ENCODE measurements at regions not wholly inside any gene's neighbourhood (a gene's known extent, or its start where the extent isn't known, plus 50 kb on each side); places are given as distances from the start of the nearest gene placed in this dataset.
A peak's percentile ranks its signal among the peaks of the same experiment; 100 is the strongest.

DNA sequence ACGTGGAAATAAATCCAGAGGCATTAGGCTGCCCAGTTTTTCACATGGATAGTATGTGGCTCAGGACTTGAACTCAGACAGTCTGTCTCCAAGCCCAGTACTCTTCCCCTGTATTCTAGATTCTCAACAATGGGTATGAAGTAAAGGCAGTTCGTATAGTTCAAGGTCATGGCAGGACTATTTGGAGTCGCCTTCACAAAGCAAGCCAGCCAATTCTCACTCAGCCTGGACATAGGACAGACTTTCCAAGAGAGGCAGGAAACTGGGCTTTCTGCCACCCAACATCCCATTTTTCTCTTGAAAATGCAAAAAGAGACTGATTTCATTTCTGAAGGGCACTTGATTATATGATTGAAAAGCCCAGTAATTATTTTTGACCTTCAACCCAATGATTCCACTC, 111.0 kb downstream of the EDN1 start:
- Histone ChIP-seq H3K27me3 (ENCODE audit: control insufficient read depth, insufficient read depth, low read length) (no peaks in the 10 kb centered on the region), H3K27ac (ENCODE audit: insufficient read depth, low read length, poor library complexity, severe bottlenecking) (no peak overlapping the region), H3K36me3 (ENCODE audit: control insufficient read depth, insufficient read depth, low read length) (no peaks in the 10 kb centered on the region), H3K4me1 (ENCODE audit: control insufficient read depth, insufficient read depth, low read length, poor library complexity, severe bottlenecking) (no peaks in the 10 kb centered on the region), H3K4me3 (ENCODE audit: low read depth, low read length) (no peak overlapping the region), H3K9me3 (ENCODE audit: control insufficient read depth in 2 of 2, low read length in 2 of 2) (no peaks in the 10 kb centered on the region)
- no peak for ATAC-seq (ENCODE audit: low read depth in 2 of 2)
- H3K27me3 Mint-ChIP-seq, result peaks cover 5% of the 10 kb centered on the region
- no peak overlapping the region for H3K27ac Mint-ChIP-seq
- no peak overlapping the region for H3K4me3 Mint-ChIP-seq
- no peaks in the 10 kb centered on the region for H3K4me1 Mint-ChIP-seq
- H3K36me3 Mint-ChIP-seq, result no peaks in the 10 kb centered on the region
- H3K9me3 Mint-ChIP-seq, result peaks cover 0 to 2% (median 0%) of the 10 kb centered on the region in 7 donors
- no peak for DNase-seq

DNA sequence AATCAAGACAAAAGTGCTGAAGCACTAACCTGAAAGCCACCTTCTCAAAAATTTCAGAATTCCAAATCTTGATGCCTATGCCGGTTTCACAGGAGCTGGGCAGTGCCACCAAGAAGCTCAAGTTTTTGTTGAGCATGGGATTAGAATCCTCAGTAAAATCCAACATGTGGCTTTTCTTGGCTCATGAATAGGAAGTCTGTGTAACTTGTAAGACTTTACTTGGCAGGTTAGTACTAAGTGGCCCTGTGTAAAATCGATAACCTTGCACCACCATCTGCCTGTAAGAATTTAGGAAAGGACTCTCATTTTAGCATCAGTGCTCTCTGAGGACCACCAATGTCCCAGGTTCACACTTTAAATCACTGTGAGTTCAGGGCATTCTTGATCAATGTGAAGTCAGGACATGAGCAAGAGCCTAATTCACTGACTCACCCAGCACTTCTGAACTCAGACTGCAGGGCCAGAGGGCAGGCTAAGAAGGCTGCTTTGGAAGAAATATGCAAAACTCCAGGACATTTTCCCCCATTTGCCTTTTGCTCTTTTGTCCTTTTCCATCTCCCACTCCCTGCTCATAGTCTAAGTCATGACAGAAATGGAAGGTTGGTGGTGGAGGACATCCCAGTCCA, 113.2 kb downstream of the EDN1 start:
- ATAC-seq (ENCODE audit: low read depth in 2 of 2) (no peak), DNase-seq (no peak)
- Mint-ChIP-seq H3K4me1 (no peaks in the 10 kb centered on the region), H3K27me3 (no peaks in the 10 kb centered on the region), H3K36me3 (no peaks in the 10 kb centered on the region), H3K9me3 (no peaks in the 10 kb centered on the region), H3K4me3 (no peak overlapping the region), H3K27ac (no peak overlapping the region)
- Histone ChIP-seq H3K36me3 (ENCODE audit: control insufficient read depth, insufficient read depth, low read length) (no peaks in the 10 kb centered on the region), H3K9me3 (ENCODE audit: control insufficient read depth in 2 of 2, low read length in 2 of 2) (no peaks in the 10 kb centered on the region), H3K4me3 (ENCODE audit: low read depth, low read length) (no peak overlapping the region), H3K27ac (ENCODE audit: insufficient read depth, low read length, poor library complexity, severe bottlenecking) (no peak overlapping the region), H3K4me1 (ENCODE audit: control insufficient read depth, insufficient read depth, low read length, poor library complexity, severe bottlenecking) (no peaks in the 10 kb centered on the region), H3K27me3 (ENCODE audit: control insufficient read depth, insufficient read depth, low read length) (no peaks in the 10 kb centered on the region)

DNA sequence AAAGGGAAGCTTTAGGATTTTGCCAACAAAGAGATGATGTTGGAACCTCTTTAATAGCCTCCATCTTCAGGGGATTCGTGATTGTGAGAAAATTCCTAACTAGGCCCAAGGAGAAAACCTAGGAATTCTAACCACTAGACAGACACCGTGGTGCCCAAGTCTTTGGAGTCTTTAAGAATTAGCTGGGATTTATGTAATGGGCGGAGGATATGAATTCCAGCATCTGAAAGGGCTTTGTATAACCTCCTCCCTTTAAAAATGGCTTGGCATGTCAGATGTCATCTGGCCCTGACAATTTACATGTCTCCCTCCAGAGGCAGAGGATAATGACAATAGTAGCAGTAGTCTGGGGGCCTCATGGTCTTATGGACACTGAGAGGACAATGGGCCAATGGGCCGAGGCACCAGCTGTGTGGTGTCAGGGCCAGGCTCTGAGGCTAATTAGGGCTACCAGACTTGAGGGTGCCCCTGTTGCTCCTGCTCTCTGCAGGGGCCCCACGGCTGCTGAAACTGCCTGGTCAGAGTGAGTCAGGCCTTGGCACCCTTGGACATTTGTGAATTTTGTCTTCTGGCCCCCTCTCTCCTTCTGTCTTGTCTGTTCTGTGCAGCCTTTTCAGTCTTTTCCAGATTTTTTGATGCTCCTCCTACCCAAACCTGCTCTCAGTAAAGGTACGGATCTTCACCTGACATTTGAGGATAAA, 113.9 kb downstream of the EDN1 start:
- Histone ChIP-seq H3K27ac (ENCODE audit: insufficient read depth, low read length, poor library complexity, severe bottlenecking) (no peak overlapping the region), H3K36me3 (ENCODE audit: control insufficient read depth, insufficient read depth, low read length) (no peaks in the 10 kb centered on the region), H3K4me3 (ENCODE audit: low read depth, low read length) (no peak overlapping the region), H3K27me3 (ENCODE audit: control insufficient read depth, insufficient read depth, low read length) (no peaks in the 10 kb centered on the region), H3K9me3 (ENCODE audit: control insufficient read depth in 2 of 2, low read length in 2 of 2) (no peaks in the 10 kb centered on the region), H3K4me1 (ENCODE audit: control insufficient read depth, insufficient read depth, low read length, poor library complexity, severe bottlenecking) (no peaks in the 10 kb centered on the region)
- H3K36me3 Mint-ChIP-seq, result no peaks in the 10 kb centered on the region
- no peak overlapping the region for H3K4me3 Mint-ChIP-seq
- no peaks in the 10 kb centered on the region for H3K27me3 Mint-ChIP-seq
- no peaks in the 10 kb centered on the region for H3K4me1 Mint-ChIP-seq
- H3K9me3 Mint-ChIP-seq, result no peaks in the 10 kb centered on the region
- ATAC-seq (ENCODE audit: low read depth in 2 of 2), result no peak
- no peak for DNase-seq
- H3K27ac Mint-ChIP-seq, result no peak overlapping the region

GRCh38 chr6:12404651-12405050, 114.5 kb downstream of the EDN1 start:
- Histone ChIP-seq H3K4me1 (ENCODE audit: control insufficient read depth, insufficient read depth, low read length, poor library complexity, severe bottlenecking) (no peaks in the 10 kb centered on the region), H3K27me3 (ENCODE audit: control insufficient read depth, insufficient read depth, low read length) (no peaks in the 10 kb centered on the region), H3K27ac (ENCODE audit: insufficient read depth, low read length, poor library complexity, severe bottlenecking) (no peak overlapping the region), H3K36me3 (ENCODE audit: control insufficient read depth, insufficient read depth, low read length) (no peaks in the 10 kb centered on the region), H3K9me3 (ENCODE audit: control insufficient read depth in 2 of 2, low read length in 2 of 2) (no peaks in the 10 kb centered on the region), H3K4me3 (ENCODE audit: low read depth, low read length) (no peak overlapping the region)
- Mint-ChIP-seq H3K27me3 (no peaks in the 10 kb centered on the region), H3K4me1 (no peaks in the 10 kb centered on the region), H3K4me3 (no peak overlapping the region), H3K36me3 (no peaks in the 10 kb centered on the region), H3K27ac (no peak overlapping the region), H3K9me3 (no peaks in the 10 kb centered on the region)
- ATAC-seq (ENCODE audit: low read depth in 2 of 2) (no peak), DNase-seq (no peak)

DNA sequence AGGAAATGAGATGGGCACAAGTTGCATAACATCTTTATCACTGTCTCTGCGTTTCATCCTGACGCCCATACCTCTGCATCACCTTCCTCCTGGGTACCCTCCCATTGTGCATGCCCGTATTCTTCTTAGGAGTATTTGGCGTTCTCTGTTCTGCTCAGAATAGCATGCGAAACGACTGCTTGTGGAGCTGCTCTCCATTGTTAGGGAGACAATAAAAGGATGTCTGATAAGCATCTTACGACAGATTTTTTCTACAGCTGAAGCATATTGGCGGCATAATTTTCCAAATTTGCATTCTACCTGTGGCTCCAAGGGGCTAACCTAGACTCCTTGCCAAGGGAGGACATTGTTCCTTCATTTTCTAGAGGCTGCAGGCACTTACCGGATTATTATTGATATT, 118.6 kb downstream of the EDN1 start:
- H3K27me3 Mint-ChIP-seq, result no peaks in the 10 kb centered on the region
- no peak overlapping the region for H3K27ac ChIP-seq (ENCODE audit: insufficient read depth, low read length, poor library complexity, severe bottlenecking)
- H3K36me3 ChIP-seq (ENCODE audit: control insufficient read depth, insufficient read depth, low read length), result no peaks in the 10 kb centered on the region
- H3K4me1 ChIP-seq (ENCODE audit: control insufficient read depth, insufficient read depth, low read length, poor library complexity, severe bottlenecking), result no peaks in the 10 kb centered on the region
- H3K4me3 Mint-ChIP-seq, result no peak overlapping the region
- DNase-seq, result no peak
- no peaks in the 10 kb centered on the region for H3K4me1 Mint-ChIP-seq
- no peaks in the 10 kb centered on the region for H3K9me3 Mint-ChIP-seq
- peaks cover 2% of the 10 kb centered on the region for H3K27me3 ChIP-seq (ENCODE audit: control insufficient read depth, insufficient read depth, low read length)
- ATAC-seq (ENCODE audit: low read depth in 2 of 2), result no peak
- peak overlapping the region in 1 of 3 donors; percentile 29 for H3K27ac Mint-ChIP-seq
- no peaks in the 10 kb centered on the region for H3K36me3 Mint-ChIP-seq
- no peaks in the 10 kb centered on the region for H3K9me3 ChIP-seq (ENCODE audit: control insufficient read depth in 2 of 2, low read length in 2 of 2)
- no peak overlapping the region for H3K4me3 ChIP-seq (ENCODE audit: low read depth, low read length)

GRCh38 chr6:12410946-12411345, 120.8 kb downstream of the EDN1 start:
- Mint-ChIP-seq H3K4me1 (no peaks in the 10 kb centered on the region), H3K36me3 (no peaks in the 10 kb centered on the region)
- no peak for DNase-seq

DNA sequence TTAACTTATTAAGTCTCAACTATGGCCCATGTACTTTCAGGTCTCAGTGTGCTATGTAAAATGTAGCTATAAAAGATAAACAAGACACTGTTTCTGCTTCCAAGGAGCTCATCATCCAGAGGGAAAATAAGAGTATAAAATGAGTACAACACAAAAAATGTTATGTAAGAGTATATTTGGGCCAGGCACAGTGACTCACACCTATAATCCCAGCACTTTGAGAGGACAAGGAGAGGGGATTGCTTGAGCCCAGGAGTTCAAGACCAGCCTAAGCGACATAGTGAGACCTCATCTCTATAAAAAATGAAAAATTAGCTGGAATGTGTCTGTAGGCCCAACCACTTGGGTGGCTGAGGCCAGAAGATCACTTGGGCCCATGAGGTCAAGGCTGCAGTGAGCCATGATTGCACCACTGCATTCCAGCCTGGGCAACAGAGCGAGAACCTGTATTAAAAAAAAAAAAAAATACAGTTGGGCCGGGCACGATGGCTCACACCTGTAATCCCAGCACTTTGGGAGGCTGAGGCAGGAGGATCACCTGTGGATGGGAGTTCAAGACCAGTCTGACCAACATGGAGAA, 124.0 kb downstream of the EDN1 start:
- Mint-ChIP-seq H3K27ac (peak overlapping the region in 1 of 3 donors; percentile 5), H3K27me3 (peaks cover 14% of the 10 kb centered on the region), H3K4me1 (no peaks in the 10 kb centered on the region), H3K4me3 (no peak overlapping the region), H3K36me3 (no peaks in the 10 kb centered on the region), H3K9me3 (peaks cover 0 to 2% (median 0%) of the 10 kb centered on the region in 7 donors)
- no peak overlapping the region for H3K4me3 ChIP-seq (ENCODE audit: low read depth, low read length)
- no peaks in the 10 kb centered on the region for H3K4me1 ChIP-seq (ENCODE audit: control insufficient read depth, insufficient read depth, low read length, poor library complexity, severe bottlenecking)
- H3K36me3 ChIP-seq (ENCODE audit: control insufficient read depth, insufficient read depth, low read length), result no peaks in the 10 kb centered on the region
- H3K9me3 ChIP-seq (ENCODE audit: control insufficient read depth in 2 of 2, low read length in 2 of 2), result no peaks in the 10 kb centered on the region
- no peak for ATAC-seq (ENCODE audit: low read depth in 2 of 2)
- no peak overlapping the region for H3K27ac ChIP-seq (ENCODE audit: insufficient read depth, low read length, poor library complexity, severe bottlenecking)
- peaks cover 5% of the 10 kb centered on the region for H3K27me3 ChIP-seq (ENCODE audit: control insufficient read depth, insufficient read depth, low read length)
- DNase-seq, result no peak

More at GRCh38 chr6:12410946-12411345, 120.8 kb downstream of the EDN1 start:
- no peak for ATAC-seq (ENCODE audit: low read depth in 2 of 2)
- Histone ChIP-seq H3K27ac (ENCODE audit: insufficient read depth, low read length, poor library complexity, severe bottlenecking) (no peak overlapping the region), H3K4me1 (ENCODE audit: control insufficient read depth, insufficient read depth, low read length, poor library complexity, severe bottlenecking) (no peaks in the 10 kb centered on the region), H3K36me3 (ENCODE audit: control insufficient read depth, insufficient read depth, low read length) (no peaks in the 10 kb centered on the region), H3K9me3 (ENCODE audit: control insufficient read depth in 2 of 2, low read length in 2 of 2) (no peaks in the 10 kb centered on the region), H3K27me3 (ENCODE audit: control insufficient read depth, insufficient read depth, low read length) (peaks cover 2% of the 10 kb centered on the region), H3K4me3 (ENCODE audit: low read depth, low read length) (no peak overlapping the region)
- Mint-ChIP-seq H3K27ac (no peak overlapping the region), H3K9me3 (peaks cover 0 to 2% (median 0%) of the 10 kb centered on the region in 7 donors), H3K27me3 (peaks cover 10% of the 10 kb centered on the region), H3K4me3 (no peak overlapping the region)
